SKM-1 treated with dmso at 0.1 percent for 144 hours (cell line): ENCODE measurements at regions not wholly inside any gene's neighbourhood (a gene's known extent, or its start where the extent isn't known, plus 50 kb on each side); places are given as distances from the start of the nearest gene placed in this dataset.

Experiments used
- DNase-seq: peaks from one replicate; lab custom pipeline; 2025; ENCODE audit not compliant: unreplicated experiment; lab: John Stamatoyannopoulos, UW

GRCh38 chr6:4563156-4563555, 213.0 kb upstream of the CDYL start:
- no peak for DNase-seq

GRCh38 chr6:4561773-4562400, 214.3 kb upstream of the CDYL start:
- no peak for DNase-seq

GRCh38 chr6:4561078-4561435, 215.1 kb upstream of the CDYL start:
- DNase-seq = no peak

GRCh38 chr6:4560221-4561077, 215.8 kb upstream of the CDYL start:
- DNase-seq = peak; percentile 40

- DNase-seq = no peak
Measured at GRCh38 chr6:4559281-4559875, 216.8 kb upstream of the CDYL start.

- no peak for DNase-seq
Measured at GRCh38 chr6:4554645-4555044, 221.6 kb upstream of the CDYL start.

- no peak for DNase-seq
Measured at GRCh38 chr6:4553387-4553786, 222.8 kb upstream of the CDYL start.

- DNase-seq = no peak
Measured at GRCh38 chr6:4550227-4550597, 226.0 kb upstream of the CDYL start.

- DNase-seq = no peak
Measured at GRCh38 chr6:4549556-4550226, 226.5 kb upstream of the CDYL start.

GRCh38 chr6:4545893-4546292, 230.3 kb upstream of the CDYL start:
- no peak for DNase-seq

- no peak for DNase-seq
Measured at GRCh38 chr6:4543596-4543995, 232.6 kb upstream of the CDYL start.

- DNase-seq = no peak
Measured at GRCh38 chr6:4533576-4533975, 242.6 kb upstream of the CDYL start.

- DNase-seq = no peak
Measured at GRCh38 chr6:4531406-4531805, 244.8 kb upstream of the CDYL start.

GRCh38 chr6:4522453-4522852, 253.8 kb upstream of the CDYL start:
- DNase-seq = peak; percentile 3

- no peak for DNase-seq
Measured at GRCh38 chr6:4521070-4521469, 255.1 kb upstream of the CDYL start.

GRCh38 chr6:4518506-4518905, 257.7 kb upstream of the CDYL start:
- no peak for DNase-seq

- DNase-seq = no peak
Measured at GRCh38 chr6:4516206-4516605, 260.0 kb upstream of the CDYL start.

- no peak for DNase-seq
Measured at GRCh38 chr6:4513561-4513960, 262.6 kb upstream of the CDYL start.

GRCh38 chr6:4512051-4512471, 264.1 kb upstream of the CDYL start:
- no peak for DNase-seq

GRCh38 chr6:4511641-4512020, 264.6 kb upstream of the CDYL start:
- no peak for DNase-seq

GRCh38 chr6:4510906-4511640, 265.1 kb upstream of the CDYL start:
- DNase-seq = no peak
